CD14-positive monocyte (primary cell): ENCODE measurements at regions not wholly inside any gene's neighbourhood (a gene's known extent, or its start where the extent isn't known, plus 50 kb on each side); places are given as distances from the start of the nearest gene placed in this dataset.
"Not testable (repeated sequence)": the region's sequence is repeated elsewhere in the genome, so short reads cannot be mapped to it uniquely, and the experiment has no call there.

ENCODE experiments used
- DNase-seq, 3 donors: peaks; one replicate each; pipeline ENCODE4 v3.0.0-alpha.2; 2011 to 2022
- H2AFZ ChIP-seq: 2 replicates; pipeline ENCODE4 v1.6.0; 2012; ENCODE audit warnings: mild to moderate bottlenecking, low read depth, low read length, inconsistent platforms; ENCODE audit not compliant: insufficient read depth, poor library complexity, severe bottlenecking
- H3K27ac ChIP-seq, 2 donors: 1 replicate in 1 of 2; 2 replicates in 1 of 2; pipeline ENCODE4 v1.5.1; 2012 to 2013; ENCODE audit warnings: low read length in 2 of 2, control low read depth in 1 of 2, inconsistent platforms in 1 of 2, low read depth in 1 of 2, mild to moderate bottlenecking in 1 of 2
- H3K27me3 ChIP-seq, 2 donors: one replicate each; pipeline versions ENCODE4 v1.6.0 to v1.6.1; 2011 to 2013; ENCODE audit warnings: low read length in 2 of 2; ENCODE audit not compliant: control insufficient read depth in 2 of 2, insufficient read depth in 2 of 2
- H3K36me3 ChIP-seq, 2 donors: replicated peaks in 1 of 2; 1 replicate in 1 of 2; 2 replicates in 1 of 2; pipeline versions ENCODE4 v1.5.1 to v1.6.1; 2012 to 2013; ENCODE audit warnings: low read length in 2 of 2, control low read depth in 1 of 2, inconsistent platforms in 1 of 2, mild to moderate bottlenecking in 1 of 2; ENCODE audit not compliant: insufficient read depth in 2 of 2, control insufficient read depth in 1 of 2
- H3K4me1 ChIP-seq, 2 donors: 1 replicate in 1 of 2; 2 replicates in 1 of 2; pipeline versions ENCODE4 v1.5.1 to v1.6.1; 2012 to 2013; ENCODE audit warnings: low read length in 2 of 2, control low read depth in 1 of 2, inconsistent platforms in 1 of 2, mild to moderate bottlenecking in 1 of 2, moderate library complexity in 1 of 2; ENCODE audit not compliant: insufficient read depth in 2 of 2, control insufficient read depth in 1 of 2
- H3K4me2 ChIP-seq: replicated peaks from 2 replicates; pipeline ENCODE3; 2012; ENCODE audit warnings: low read length, moderate library complexity, mild to moderate bottlenecking; ENCODE audit not compliant: poor library complexity, severe bottlenecking; ENCODE audit errors: extremely low read depth
- H3K4me3 ChIP-seq, 3 experiments: fragments of 200-600 bp in 1 of 3; sonication (generic) in 1 of 3; replicated peaks in 1 of 3; 1 replicate in 2 of 3; 2 replicates in 1 of 3; pipeline ENCODE4 v1.5.1; 2011 to 2013; ENCODE audit warnings: low read length in 3 of 3, mild to moderate bottlenecking in 3 of 3, control low read depth in 2 of 3, low read depth in 2 of 3, inconsistent platforms in 1 of 3, moderate library complexity in 1 of 3
- H3K79me2 ChIP-seq: 2 replicates; pipeline ENCODE4 v1.6.0; 2012; ENCODE audit warnings: mild to moderate bottlenecking, control low read depth, inconsistent platforms, low read length, moderate library complexity; ENCODE audit not compliant: insufficient read depth
- H3K9ac ChIP-seq: 2 replicates; pipeline ENCODE4 v1.6.0; 2017; ENCODE audit warnings: low read length, mild to moderate bottlenecking; ENCODE audit not compliant: insufficient read depth, poor library complexity, severe bottlenecking
- H3K9me3 ChIP-seq, 2 donors: replicated peaks in 1 of 2; 1 replicate in 1 of 2; 2 replicates in 1 of 2; pipeline versions ENCODE4 v1.5.1 to v1.6.1; 2012 to 2013; ENCODE audit warnings: low read length in 2 of 2, control low read depth in 1 of 2; ENCODE audit not compliant: control insufficient read depth in 1 of 2, insufficient read depth in 1 of 2
- H4K20me1 ChIP-seq: 2 replicates; pipeline ENCODE4 v1.6.0; 2012; ENCODE audit warnings: mild to moderate bottlenecking, low read length, control low read depth, moderate library complexity; ENCODE audit not compliant: insufficient read depth
- H3K27ac Mint-ChIP-seq, 7 donors: one replicate each; pipeline ENCODE4 v1.8.0; 2020; ENCODE audit warnings: mild to moderate bottlenecking in 7 of 7, mixed read lengths in 7 of 7, moderate library complexity in 6 of 7, inconsistent platforms in 2 of 7
- H3K27me3 Mint-ChIP-seq, 3 donors: one replicate each; pipeline ENCODE4 v1.8.0; 2021 to 2022; ENCODE audit warnings: low read depth in 3 of 3, mild to moderate bottlenecking in 3 of 3, mixed read lengths in 3 of 3, moderate library complexity in 3 of 3, inconsistent platforms in 1 of 3
- H3K36me3 Mint-ChIP-seq, 2 donors: one replicate each; pipeline ENCODE4 v1.8.0; 2020; ENCODE audit warnings: mixed read lengths in 2 of 2, inconsistent platforms in 1 of 2, mild to moderate bottlenecking in 1 of 2
- H3K4me1 Mint-ChIP-seq: one replicate; pipeline ENCODE4 v1.8.0; 2020; ENCODE audit warnings: mild to moderate bottlenecking, mixed read lengths
- H3K4me3 Mint-ChIP-seq, 2 donors: one replicate each; pipeline ENCODE4 v1.8.0; 2020; ENCODE audit warnings: mild to moderate bottlenecking in 2 of 2, mixed read lengths in 2 of 2, moderate library complexity in 1 of 2
- H3K9me3 Mint-ChIP-seq, 7 donors: one replicate each; pipeline ENCODE4 v1.8.0; 2020 to 2022; ENCODE audit warnings: mixed read lengths in 7 of 7, mild to moderate bottlenecking in 6 of 7, moderate library complexity in 6 of 7, inconsistent platforms in 2 of 7
- CTCF ChIP-seq: fragments of 200-600 bp; IDR thresholded peaks from one replicate; pipeline ENCODE4 v1.8.0; 2022; ENCODE audit warnings: antibody characterized with exemption, mild to moderate bottlenecking
- WGBS: methylation state at CpG from one replicate; pipeline ENCODE4 v1.1.5; 2013; ENCODE audit warnings: missing lambda C conversion rate; ENCODE audit not compliant: insufficient coverage; 5-methylcytosine and 5-hydroxymethylcytosine counted together
- intact Hi-C, 2 donors: fragments of 100-400 bp; cut with micrococcal nuclease; formaldehyde crosslinking; loops; one replicate each; pipeline versions ENCODE4 v1.15.0 to v1.15.1; 2023

- no peaks in the 10 kb centered on the region for H3K9me3 ChIP-seq
- 91% methylated on average over 8 of the region's 9 CpGs for WGBS
- Mint-ChIP-seq H3K27me3 (peaks cover 13 to 24% (median 14%) of the 10 kb centered on the region in 3 donors), H3K36me3 (no peaks in the 10 kb centered on the region), H3K4me3 (no peak overlapping the region), H3K9me3 (peaks cover 0 to 9% (median 2%) of the 10 kb centered on the region in 7 donors), H3K27ac (no peak overlapping the region), H3K4me1 (peaks cover 2% of the 10 kb centered on the region)
- H3K4me2 ChIP-seq, result no peak overlapping the region
- intact Hi-C loops, result loop anchor here in 1 of 2 donors (2.0 kb wide), 1 partner anchor 211 kb away; no protein-coding TSS in a partner anchor
- H3K36me3 ChIP-seq, result no peaks in the 10 kb centered on the region
- H3K27ac ChIP-seq, result no peak overlapping the region
- H4K20me1 ChIP-seq, result no peaks in the 10 kb centered on the region
- H2AFZ ChIP-seq, result no peak overlapping the region
- no peak for TF ChIP-seq CTCF
- H3K4me3 ChIP-seq, result no peak overlapping the region
- H3K9ac ChIP-seq, result no peak overlapping the region
- no peak for DNase-seq
- H3K79me2 ChIP-seq, result no peaks in the 10 kb centered on the region
- no peaks in the 10 kb centered on the region for H3K4me1 ChIP-seq
- H3K27me3 ChIP-seq, result peaks cover 4 to 11% of the 10 kb centered on the region in 2 donors
These were observed 273.0 kb upstream of the SFSWAP start for GRCh38 chr12:131437706-131438492.

GRCh38 chr12:131438493-131438835, 272.4 kb upstream of the SFSWAP start:
- H3K27ac ChIP-seq, H4K20me1 ChIP-seq, H3K4me3 ChIP-seq, H3K9me3 Mint-ChIP-seq, H3K4me2 ChIP-seq, H3K27ac Mint-ChIP-seq, H3K79me2 ChIP-seq, H2AFZ ChIP-seq, H3K4me3 Mint-ChIP-seq, H3K36me3 ChIP-seq, H3K4me1 ChIP-seq, H3K9me3 ChIP-seq, H3K4me1 Mint-ChIP-seq, H3K9ac ChIP-seq, H3K36me3 Mint-ChIP-seq, DNase-seq: not testable (repeated sequence)
- WGBS, result 100% methylated on average over 1 of the region's 3 CpGs
- H3K27me3 Mint-ChIP-seq, result peaks cover 13 to 24% (median 14%) of the 10 kb centered on the region in 3 donors
- peaks cover 4 to 11% of the 10 kb centered on the region in 2 donors for H3K27me3 ChIP-seq
- intact Hi-C loops, result loop anchor here in 1 of 2 donors (2.0 kb wide), 1 partner anchor 212 kb away; no protein-coding TSS in a partner anchor
